GM12801 (cell line): ENCODE measurements at regions not wholly inside any gene's neighbourhood (a gene's known extent, or its start where the extent isn't known, plus 50 kb on each side); places are given as distances from the start of the nearest gene placed in this dataset.

Experiments
- CTCF ChIP-seq: IDR thresholded peaks from one replicate; pipeline ENCODE4 v1.5.1; 2011; ENCODE audit warnings: control low read depth; ENCODE audit not compliant: insufficient read length; ENCODE audit errors: extremely low read depth

- no peak for TF ChIP-seq CTCF
Measured at GRCh38 chr4:181437895-181438294, 805.3 kb upstream of the TENM3 start.

GRCh38 chr4:181438641-181439040 is 804.6 kb upstream of the TENM3 start:
- TF ChIP-seq CTCF, result no peak

GRCh38 chr4:181443021-181443420 is 800.2 kb upstream of the TENM3 start:
- TF ChIP-seq CTCF, result no peak

- no peak for TF ChIP-seq CTCF
Measured at GRCh38 chr4:181465826-181466225, 777.4 kb upstream of the TENM3 start.

- no peak for TF ChIP-seq CTCF
Measured at GRCh38 chr4:181468451-181468850, 774.8 kb upstream of the TENM3 start.

GRCh38 chr4:181470306-181470705 is 772.9 kb upstream of the TENM3 start:
- no peak for TF ChIP-seq CTCF

GRCh38 chr4:181475359-181475758 is 767.8 kb upstream of the TENM3 start:
- TF ChIP-seq CTCF, result no peak
